Stomach (tissue), 8 donors: ENCODE measurements at regions not wholly inside any gene's neighbourhood (a gene's known extent, or its start where the extent isn't known, plus 50 kb on each side); places are given as distances from the start of the nearest gene placed in this dataset.

Source experiments
- DNase-seq, 2 donors: peaks; one replicate each; pipeline versions ENCODE4 v3.0.0 to v3.0.0-alpha.2; 2013 to 2019
- H3K27ac ChIP-seq, 5 donors: fragments of 200-600 bp in 4 of 5; sonication (generic) in 4 of 5; one replicate each; pipeline ENCODE4 v1.5.1; 2013 to 2019; ENCODE audit warnings: mild to moderate bottlenecking in 1 of 5, moderate library complexity in 1 of 5
- H3K27me3 ChIP-seq, 3 donors: fragments of 200-600 bp; sonication (generic); one replicate each; pipeline ENCODE4 v1.5.1; 2017 to 2019; ENCODE audit warnings: mixed run types in 1 of 3
- H3K36me3 ChIP-seq, 4 donors: fragments of 200-600 bp; sonication (generic); 1 replicate in 3 of 4; 2 replicates in 1 of 4; pipeline ENCODE4 v1.5.1; 2016 to 2019
- H3K4me1 ChIP-seq, 4 donors: fragments of 200-600 bp; sonication (generic); one replicate each; pipeline ENCODE4 v1.5.1; 2016 to 2019
- H3K4me3 ChIP-seq, 4 donors: fragments of 200-600 bp; sonication (generic) in 3 of 4; one replicate each; pipeline ENCODE4 v1.5.1; 2016 to 2019; ENCODE audit warnings: mild to moderate bottlenecking in 1 of 4
- H3K9me3 ChIP-seq, 4 donors: fragments of 200-600 bp; sonication (generic); one replicate each; pipeline ENCODE4 v1.5.1; 2016 to 2019
- EP300 ChIP-seq: sonication (generic); formaldehyde crosslinking; IDR thresholded peaks from one replicate; pipeline ENCODE4 v1.6.1; 2017; ENCODE audit warnings: antibody characterized with exemption
- POLR2A ChIP-seq, 4 donors: fragments of 450-650 bp; IDR thresholded peaks; one replicate each; pipeline ENCODE4 v1.6.1; 2016; ENCODE audit warnings: antibody characterized with exemption in 4 of 4, control low read depth in 2 of 4, mild to moderate bottlenecking in 1 of 4, moderate library complexity in 1 of 4
- POLR2AphosphoS5 ChIP-seq, 3 donors: sonication (generic); formaldehyde crosslinking; IDR thresholded peaks; one replicate each; pipeline ENCODE4 v1.6.1; 2016; ENCODE audit warnings: antibody characterized with exemption in 3 of 3
- WGBS, 5 donors: extraction: QIAGEN DNeasy Blood & Tissue Kit in 3 of 5; methylation state at CpG; one replicate each; pipeline versions ENCODE4 v1.1.5 to v1.1.7; 2013 to 2018; 5-methylcytosine and 5-hydroxymethylcytosine counted together
- intact Hi-C: fragments of 100-400 bp; cut with DNase I; formaldehyde crosslinking; loops from one replicate; pipeline ENCODE4 v1.15.1; 2023; ENCODE audit warnings: low total_unique reads
- TF ChIP-seq, protein P1 (sequence below), 7 experiments: fragments of 450-650 bp in 4 of 7; fragments of 200-600 bp in 3 of 7; sonication (generic) in 3 of 7; IDR thresholded peaks; one replicate each; pipeline ENCODE4 v1.5.1; 2016 to 2019; ENCODE audit warnings: antibody characterized with exemption in 7 of 7, control low read depth in 2 of 7, mild to moderate bottlenecking in 1 of 7
- donor health status: healthy with polysubstance abuse.
- donor health status: Bipolar disorder and iron deficiency.
- donor health status: healthy.

GRCh38 chr1:79732950-79733349, 726.4 kb upstream of the ADGRL4 start:
- Histone ChIP-seq H3K27ac (no peak overlapping the region), H3K9me3 (peaks cover 0 to 15% (median 2%) of the 10 kb centered on the region in 4 donors), H3K4me1 (no peaks in the 10 kb centered on the region), H3K36me3 (no peaks in the 10 kb centered on the region), H3K27me3 (no peaks in the 10 kb centered on the region), H3K4me3 (no peak overlapping the region)
- TF ChIP-seq POLR2A (IDR thresholded peaks at IDR 0.05), result no peak
- TF ChIP-seq POLR2AphosphoS5 (IDR thresholded peaks at IDR 0.05), result no peak
- TF ChIP-seq, protein P1, sequence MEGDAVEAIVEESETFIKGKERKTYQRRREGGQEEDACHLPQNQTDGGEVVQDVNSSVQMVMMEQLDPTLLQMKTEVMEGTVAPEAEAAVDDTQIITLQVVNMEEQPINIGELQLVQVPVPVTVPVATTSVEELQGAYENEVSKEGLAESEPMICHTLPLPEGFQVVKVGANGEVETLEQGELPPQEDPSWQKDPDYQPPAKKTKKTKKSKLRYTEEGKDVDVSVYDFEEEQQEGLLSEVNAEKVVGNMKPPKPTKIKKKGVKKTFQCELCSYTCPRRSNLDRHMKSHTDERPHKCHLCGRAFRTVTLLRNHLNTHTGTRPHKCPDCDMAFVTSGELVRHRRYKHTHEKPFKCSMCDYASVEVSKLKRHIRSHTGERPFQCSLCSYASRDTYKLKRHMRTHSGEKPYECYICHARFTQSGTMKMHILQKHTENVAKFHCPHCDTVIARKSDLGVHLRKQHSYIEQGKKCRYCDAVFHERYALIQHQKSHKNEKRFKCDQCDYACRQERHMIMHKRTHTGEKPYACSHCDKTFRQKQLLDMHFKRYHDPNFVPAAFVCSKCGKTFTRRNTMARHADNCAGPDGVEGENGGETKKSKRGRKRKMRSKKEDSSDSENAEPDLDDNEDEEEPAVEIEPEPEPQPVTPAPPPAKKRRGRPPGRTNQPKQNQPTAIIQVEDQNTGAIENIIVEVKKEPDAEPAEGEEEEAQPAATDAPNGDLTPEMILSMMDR (IDR thresholded peaks at IDR 0.05), result no peak
- no peak for TF ChIP-seq EP300
- intact Hi-C loops, result no loop called here
- DNase-seq, result no peak

DNA sequence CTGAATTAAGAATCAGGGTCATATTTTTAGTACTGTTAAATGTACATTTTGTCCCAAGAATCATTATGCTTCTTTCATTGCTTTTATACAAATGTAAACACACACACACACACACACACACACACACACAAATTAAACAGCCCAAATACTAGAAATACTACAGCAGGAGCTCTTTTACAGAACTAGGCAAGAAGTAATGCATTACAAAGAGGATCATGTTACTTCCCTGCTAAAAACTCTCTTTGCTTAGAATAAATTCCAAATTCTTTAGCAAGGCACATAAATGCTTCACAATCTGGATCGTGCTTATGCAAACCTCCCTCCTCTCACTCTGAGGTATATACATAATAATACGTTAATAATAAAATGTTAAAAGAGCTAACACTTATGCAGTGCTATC, 720.4 kb upstream of the ADGRL4 start:
- Histone ChIP-seq H3K27me3 (no peaks in the 10 kb centered on the region), H3K4me3 (no peak overlapping the region), H3K27ac (no peak overlapping the region), H3K36me3 (no peaks in the 10 kb centered on the region), H3K4me1 (peaks cover 0 to 7% (median 0%) of the 10 kb centered on the region in 4 donors), H3K9me3 (no peaks in the 10 kb centered on the region)
- no peak for DNase-seq
- TF ChIP-seq POLR2AphosphoS5 (IDR thresholded peaks at IDR 0.05) (no peak), POLR2A (IDR thresholded peaks at IDR 0.05) (no peak), EP300 (no peak)
- TF ChIP-seq, protein P1 (IDR thresholded peaks at IDR 0.05), result no peak
- intact Hi-C loops, result no loop called here
- 37 to 56% (median 52%) methylated on average over 2 of the region's 2 CpGs for WGBS, 5 donors

GRCh38 chr1:79726321-79726720, 719.8 kb upstream of the ADGRL4 start:
- Histone ChIP-seq H3K36me3 (no peaks in the 10 kb centered on the region), H3K27ac (no peak overlapping the region), H3K27me3 (no peaks in the 10 kb centered on the region), H3K4me1 (peaks cover 0 to 7% (median 0%) of the 10 kb centered on the region in 4 donors), H3K9me3 (no peaks in the 10 kb centered on the region), H3K4me3 (no peak overlapping the region)
- WGBS, 5 donors, result 35 to 55% (median 52%) methylated on average over 2 of the region's 2 CpGs
- peak in 1 of 2 donors; percentile 22 for DNase-seq
- TF ChIP-seq EP300 (no peak), POLR2AphosphoS5 (IDR thresholded peaks at IDR 0.05) (no peak), POLR2A (IDR thresholded peaks at IDR 0.05) (no peak)
- TF ChIP-seq, protein P1 (IDR thresholded peaks at IDR 0.05), result no peak
- intact Hi-C loops, result no loop called here

DNA sequence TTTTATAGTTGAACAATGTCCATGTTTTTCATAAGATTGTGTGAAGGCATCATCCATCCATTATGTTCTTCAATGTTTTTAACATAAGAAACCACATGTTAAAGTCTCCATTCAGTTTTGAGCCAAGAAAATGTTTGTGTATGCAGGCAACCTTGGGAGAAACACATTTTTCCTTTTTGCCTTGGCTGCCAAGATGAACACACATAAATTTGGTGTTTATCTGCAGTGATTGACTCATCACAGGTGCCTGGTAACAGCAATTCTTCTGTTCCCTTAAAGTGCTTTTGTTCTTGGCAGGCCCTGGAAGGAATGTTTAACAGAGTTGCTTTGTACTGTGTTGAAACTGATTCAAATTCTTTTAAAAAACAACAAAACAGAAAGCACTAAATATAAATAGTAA, 709.9 kb upstream of the ADGRL4 start:
- no peak overlapping the region for H3K27ac ChIP-seq
- H3K9me3 ChIP-seq, result peaks cover 0 to 10% (median 8%) of the 10 kb centered on the region in 4 donors
- H3K4me3 ChIP-seq, result no peak overlapping the region
- H3K27me3 ChIP-seq, result no peaks in the 10 kb centered on the region
- TF ChIP-seq POLR2A (IDR thresholded peaks at IDR 0.05) (no peak), POLR2AphosphoS5 (IDR thresholded peaks at IDR 0.05) (no peak), EP300 (no peak)
- TF ChIP-seq, protein P1 (IDR thresholded peaks at IDR 0.05), result no peak
- H3K4me1 ChIP-seq, result no peaks in the 10 kb centered on the region
- no peak for DNase-seq
- intact Hi-C loops, result no loop called here
- no peaks in the 10 kb centered on the region for H3K36me3 ChIP-seq
